ENCODE measurements at regions not wholly inside any gene's neighbourhood (a gene's known extent, or its start where the extent isn't known, plus 50 kb on each side); places are given as distances from the start of the nearest gene placed in this dataset.

DNA sequence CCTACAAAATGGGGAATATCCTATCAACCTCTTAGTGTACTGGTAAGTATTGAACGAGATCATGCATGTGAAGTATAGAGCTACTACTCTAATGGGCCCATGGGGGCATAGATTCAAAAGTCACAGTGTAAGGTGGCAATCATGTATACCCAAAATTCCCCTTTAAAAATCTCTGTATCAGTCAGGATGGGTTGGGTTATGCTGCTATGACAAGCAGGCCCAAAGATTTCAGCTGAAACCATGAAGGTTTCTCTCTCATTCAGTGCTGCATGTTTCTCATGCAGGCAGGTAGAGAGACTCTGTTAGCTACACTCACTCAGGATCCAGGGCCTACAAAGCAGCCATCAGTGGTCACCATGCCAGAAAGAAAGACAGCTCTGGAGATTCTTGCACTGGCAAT, 166.6 kb downstream of the MAFB start:
- TF ChIP-seq, protein P1, sequence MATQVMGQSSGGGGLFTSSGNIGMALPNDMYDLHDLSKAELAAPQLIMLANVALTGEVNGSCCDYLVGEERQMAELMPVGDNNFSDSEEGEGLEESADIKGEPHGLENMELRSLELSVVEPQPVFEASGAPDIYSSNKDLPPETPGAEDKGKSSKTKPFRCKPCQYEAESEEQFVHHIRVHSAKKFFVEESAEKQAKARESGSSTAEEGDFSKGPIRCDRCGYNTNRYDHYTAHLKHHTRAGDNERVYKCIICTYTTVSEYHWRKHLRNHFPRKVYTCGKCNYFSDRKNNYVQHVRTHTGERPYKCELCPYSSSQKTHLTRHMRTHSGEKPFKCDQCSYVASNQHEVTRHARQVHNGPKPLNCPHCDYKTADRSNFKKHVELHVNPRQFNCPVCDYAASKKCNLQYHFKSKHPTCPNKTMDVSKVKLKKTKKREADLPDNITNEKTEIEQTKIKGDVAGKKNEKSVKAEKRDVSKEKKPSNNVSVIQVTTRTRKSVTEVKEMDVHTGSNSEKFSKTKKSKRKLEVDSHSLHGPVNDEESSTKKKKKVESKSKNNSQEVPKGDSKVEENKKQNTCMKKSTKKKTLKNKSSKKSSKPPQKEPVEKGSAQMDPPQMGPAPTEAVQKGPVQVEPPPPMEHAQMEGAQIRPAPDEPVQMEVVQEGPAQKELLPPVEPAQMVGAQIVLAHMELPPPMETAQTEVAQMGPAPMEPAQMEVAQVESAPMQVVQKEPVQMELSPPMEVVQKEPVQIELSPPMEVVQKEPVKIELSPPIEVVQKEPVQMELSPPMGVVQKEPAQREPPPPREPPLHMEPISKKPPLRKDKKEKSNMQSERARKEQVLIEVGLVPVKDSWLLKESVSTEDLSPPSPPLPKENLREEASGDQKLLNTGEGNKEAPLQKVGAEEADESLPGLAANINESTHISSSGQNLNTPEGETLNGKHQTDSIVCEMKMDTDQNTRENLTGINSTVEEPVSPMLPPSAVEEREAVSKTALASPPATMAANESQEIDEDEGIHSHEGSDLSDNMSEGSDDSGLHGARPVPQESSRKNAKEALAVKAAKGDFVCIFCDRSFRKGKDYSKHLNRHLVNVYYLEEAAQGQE (IDR thresholded peaks at IDR 0.05; ENCODE audit: insufficient replicate concordance, low read depth), result no peak
- TF ChIP-seq, protein P2, sequence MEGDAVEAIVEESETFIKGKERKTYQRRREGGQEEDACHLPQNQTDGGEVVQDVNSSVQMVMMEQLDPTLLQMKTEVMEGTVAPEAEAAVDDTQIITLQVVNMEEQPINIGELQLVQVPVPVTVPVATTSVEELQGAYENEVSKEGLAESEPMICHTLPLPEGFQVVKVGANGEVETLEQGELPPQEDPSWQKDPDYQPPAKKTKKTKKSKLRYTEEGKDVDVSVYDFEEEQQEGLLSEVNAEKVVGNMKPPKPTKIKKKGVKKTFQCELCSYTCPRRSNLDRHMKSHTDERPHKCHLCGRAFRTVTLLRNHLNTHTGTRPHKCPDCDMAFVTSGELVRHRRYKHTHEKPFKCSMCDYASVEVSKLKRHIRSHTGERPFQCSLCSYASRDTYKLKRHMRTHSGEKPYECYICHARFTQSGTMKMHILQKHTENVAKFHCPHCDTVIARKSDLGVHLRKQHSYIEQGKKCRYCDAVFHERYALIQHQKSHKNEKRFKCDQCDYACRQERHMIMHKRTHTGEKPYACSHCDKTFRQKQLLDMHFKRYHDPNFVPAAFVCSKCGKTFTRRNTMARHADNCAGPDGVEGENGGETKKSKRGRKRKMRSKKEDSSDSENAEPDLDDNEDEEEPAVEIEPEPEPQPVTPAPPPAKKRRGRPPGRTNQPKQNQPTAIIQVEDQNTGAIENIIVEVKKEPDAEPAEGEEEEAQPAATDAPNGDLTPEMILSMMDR (IDR thresholded peaks at IDR 0.05; ENCODE audit: insufficient read depth, low read length), result no peak
